Astrocyte (in vitro differentiated cells and primary cell): ENCODE measurements at regions not wholly inside any gene's neighbourhood (a gene's known extent, or its start where the extent isn't known, plus 50 kb on each side); places are given as distances from the start of the nearest gene placed in this dataset.

Experiments used
- CTCF ChIP-seq: IDR thresholded peaks from 2 replicates; pipeline ENCODE4 v1.5.1; 2011; ENCODE audit warnings: low read depth, mild to moderate bottlenecking, inconsistent platforms, low read length, moderate library complexity; ENCODE audit not compliant: insufficient read depth
- EZH2 ChIP-seq: IDR thresholded peaks from 2 replicates; pipeline ENCODE4 v1.6.1; 2012; ENCODE audit warnings: mild to moderate bottlenecking, low read length, inconsistent platforms; ENCODE audit not compliant: insufficient read depth

GRCh38 chr10:129353101-129353500 is 113.9 kb upstream of the MGMT start:
- TF ChIP-seq CTCF, result no peak
- no peak for TF ChIP-seq EZH2
